Kidney glomerular epithelial cell (primary cell): ENCODE measurements at regions not wholly inside any gene's neighbourhood (a gene's known extent, or its start where the extent isn't known, plus 50 kb on each side); places are given as distances from the start of the nearest gene placed in this dataset.
"Not testable (repeated sequence)": the region's sequence is repeated elsewhere in the genome, so short reads cannot be mapped to it uniquely, and the experiment has no call there.

Source experiments
- DNase-seq: peaks from one replicate; lab custom pipeline; 2025; lab: John Stamatoyannopoulos, UW

GRCh38 chr13:87981416-87981815 is 310.2 kb downstream of the SLITRK5 start:
- no peak for DNase-seq

GRCh38 chr13:87982400-87982799 is 311.2 kb downstream of the SLITRK5 start:
- DNase-seq = no peak

DNA sequence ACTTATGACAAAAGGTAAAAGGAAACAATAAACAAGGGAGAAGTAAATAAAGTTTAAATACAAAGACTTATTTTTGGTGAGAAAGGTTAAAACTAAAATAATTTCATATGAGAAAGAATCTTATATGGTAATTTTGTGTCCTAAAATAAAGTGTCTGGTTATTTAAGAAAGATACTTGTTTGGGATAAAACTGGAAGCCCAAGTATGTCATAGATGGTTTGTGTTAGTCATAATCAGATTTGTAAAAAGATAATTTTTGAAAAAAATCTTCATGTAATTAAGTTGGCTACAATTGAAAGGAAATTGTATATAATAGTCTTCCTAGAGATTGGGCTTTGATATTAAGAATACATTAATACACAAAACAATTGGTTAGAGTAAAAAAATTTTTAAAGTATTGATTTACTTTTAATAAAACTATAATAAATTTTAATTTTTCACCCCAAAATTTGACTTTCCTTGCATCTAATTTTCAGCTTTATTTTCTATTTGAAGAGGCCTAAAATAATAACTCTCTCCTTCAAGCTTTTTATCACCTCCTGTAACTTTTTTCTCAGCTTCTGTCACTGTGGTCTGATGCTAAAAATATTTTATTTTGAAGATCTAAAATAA is 315.6 kb downstream of the SLITRK5 start:
- DNase-seq = no peak

- DNase-seq = no peak
These were observed 326.9 kb downstream of the SLITRK5 start for GRCh38 chr13:87998081-87998480.

GRCh38 chr13:87999240-87999700 is 328.1 kb downstream of the SLITRK5 start:
- DNase-seq = peak; percentile 89

- DNase-seq = peak; percentile 34
These were observed 328.6 kb downstream of the SLITRK5 start for GRCh38 chr13:87999788-88000187.

DNA sequence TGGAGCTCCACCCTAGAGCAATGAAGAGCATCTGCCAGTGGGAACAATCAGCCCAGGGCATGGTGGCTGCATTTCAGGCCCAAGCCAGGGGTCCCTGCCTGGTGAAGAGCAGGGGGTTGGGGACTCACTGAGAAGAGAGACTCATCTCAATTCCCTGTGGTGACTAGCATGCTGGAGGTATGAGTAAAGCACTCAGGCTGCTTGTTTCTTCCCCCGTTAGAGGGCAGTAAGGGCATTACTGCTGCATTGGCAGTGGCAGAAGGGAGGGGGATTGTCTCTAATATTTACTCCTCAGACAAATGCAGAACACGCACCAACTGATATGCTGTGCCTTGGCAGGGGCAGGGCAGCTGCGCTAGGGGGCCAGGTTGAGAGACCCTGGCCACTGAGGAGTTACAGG is 329.1 kb downstream of the SLITRK5 start:
- no peak for DNase-seq

GRCh38 chr13:88000787-88001186 is 329.6 kb downstream of the SLITRK5 start:
- DNase-seq = no peak

GRCh38 chr13:88005188-88005587 is 334.0 kb downstream of the SLITRK5 start:
- DNase-seq = no peak

- DNase-seq = no peak
These were observed 343.4 kb downstream of the SLITRK5 start for GRCh38 chr13:88014527-88014926.

- DNase-seq = no peak
These were observed 351.4 kb downstream of the SLITRK5 start for GRCh38 chr13:88022431-88023208.

DNA sequence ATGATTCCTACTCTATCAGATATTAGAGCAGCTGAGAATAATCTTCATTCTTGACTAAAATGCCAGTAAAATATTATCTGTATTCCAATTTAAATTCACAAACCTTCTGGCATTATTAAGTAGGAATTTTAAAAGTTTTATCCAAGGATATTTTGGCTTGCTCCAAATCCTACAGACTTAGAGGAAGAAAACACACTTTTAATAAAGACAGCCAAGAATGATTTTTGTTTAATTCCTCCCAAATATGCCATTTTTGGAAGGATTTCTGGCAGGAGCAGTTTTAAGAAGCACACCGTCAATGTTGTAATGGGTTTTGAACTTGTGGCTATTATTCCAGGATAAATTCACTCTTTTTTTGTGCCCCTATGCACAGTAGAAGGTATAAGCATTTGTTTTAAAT is 355.1 kb downstream of the SLITRK5 start:
- no peak for DNase-seq

DNA sequence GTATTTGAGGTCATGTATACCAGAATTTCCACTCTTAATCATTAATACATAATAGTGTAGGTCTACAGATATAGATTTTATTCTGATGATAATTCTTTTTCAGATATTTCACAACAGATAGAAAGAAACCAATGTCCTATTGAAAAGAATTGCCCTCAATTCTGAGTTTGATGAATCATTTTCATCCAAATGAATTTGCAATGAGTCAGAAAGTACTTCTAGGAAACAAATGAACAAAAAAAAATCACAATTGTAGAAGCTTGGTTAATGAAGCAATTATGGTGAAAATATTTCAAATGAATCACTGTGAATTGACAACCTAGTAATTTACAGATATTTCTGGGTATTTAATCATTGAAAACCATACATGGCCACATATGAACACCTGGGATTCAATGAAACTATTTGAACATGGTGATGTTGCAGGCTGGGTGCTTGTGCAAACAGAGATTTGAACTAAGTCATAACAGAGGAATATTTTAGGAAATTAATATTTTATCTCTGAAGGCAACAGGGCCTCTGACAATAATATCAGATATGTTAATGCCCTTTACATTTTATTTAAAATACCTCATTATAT is 360.9 kb downstream of the SLITRK5 start:
- peak; percentile 57 for DNase-seq

- DNase-seq = not testable (repeated sequence)
These were observed 365.0 kb downstream of the SLITRK5 start for GRCh38 chr13:88036205-88036604.

GRCh38 chr13:88042489-88042888 is 371.3 kb downstream of the SLITRK5 start:
- DNase-seq = peak; percentile 21

- no peak for DNase-seq
These were observed 380.7 kb downstream of the SLITRK5 start for GRCh38 chr13:88051746-88052482.

DNA sequence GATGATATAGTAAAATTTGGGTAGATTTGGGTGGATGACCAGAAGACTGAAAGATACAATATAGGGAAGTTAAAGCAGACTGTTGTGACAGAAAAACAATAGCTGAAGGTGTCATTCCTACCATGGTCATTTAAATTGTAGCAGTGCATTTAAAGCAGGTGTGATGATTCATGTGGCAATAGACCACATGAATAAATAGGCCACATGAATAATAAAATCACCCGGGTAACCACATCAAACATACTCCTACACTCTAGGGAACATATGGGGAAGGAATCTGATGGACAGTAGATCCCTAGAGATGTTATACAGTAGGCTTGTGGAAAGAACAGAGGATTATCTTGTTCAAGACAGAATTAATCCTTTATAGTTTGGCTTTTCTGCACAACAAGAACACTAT is 392.6 kb downstream of the SLITRK5 start:
- peak; percentile 22 for DNase-seq

GRCh38 chr13:88066847-88067246 is 395.7 kb downstream of the SLITRK5 start:
- DNase-seq = no peak

- no peak for DNase-seq
These were observed 397.1 kb downstream of the SLITRK5 start for GRCh38 chr13:88068316-88068715.

- DNase-seq = no peak
These were observed 397.8 kb downstream of the SLITRK5 start for GRCh38 chr13:88068975-88069374.

GRCh38 chr13:88071371-88071770 is 400.2 kb downstream of the SLITRK5 start:
- DNase-seq = no peak

DNA sequence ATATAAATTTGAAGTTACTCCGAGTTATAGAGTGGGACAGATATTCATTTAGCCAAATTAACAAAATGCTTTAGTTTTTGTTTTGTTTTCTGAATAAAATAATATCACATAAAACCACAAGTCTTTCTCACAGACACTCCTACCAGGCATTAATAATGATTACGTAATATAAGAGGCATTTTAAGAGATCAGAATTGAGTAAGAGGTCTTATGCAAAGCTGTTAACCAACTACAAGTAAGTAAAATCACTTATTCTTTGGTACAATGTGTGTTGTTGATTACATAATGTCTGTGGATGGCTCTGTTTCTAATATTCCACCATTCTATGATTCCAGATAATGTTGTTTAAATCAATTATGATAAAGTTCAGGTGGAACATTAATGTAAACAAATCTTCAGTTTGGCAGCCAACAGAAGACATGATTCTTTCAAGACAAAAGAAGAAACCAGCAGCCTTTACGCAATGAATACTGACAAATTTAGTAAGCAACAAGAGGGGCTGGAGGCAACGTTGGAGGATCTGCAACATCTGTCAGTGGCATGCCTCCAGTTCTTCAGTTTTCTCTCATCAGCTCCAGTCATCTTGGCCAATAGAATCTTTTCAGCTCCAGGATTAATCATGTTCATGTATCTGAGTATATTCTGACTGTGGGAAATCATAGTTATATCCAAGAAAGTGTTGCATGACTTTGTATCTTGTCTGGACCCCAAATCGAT is 403.8 kb downstream of the SLITRK5 start:
- DNase-seq = no peak
